ENCODE measurements at regions not wholly inside any gene's neighbourhood (a gene's known extent, or its start where the extent isn't known, plus 50 kb on each side); places are given as distances from the start of the nearest gene placed in this dataset.

- 69 to 77% methylated on average over 2 of the region's 2 CpGs for WGBS, 2 donors
- no peak overlapping the region for H3K4me3 ChIP-seq (replicated peaks in 1 of 3)
These were observed 188.4 kb upstream of the GNPDA2 start for GRCh38 chr4:44914748-44915147.

GRCh38 chr4:44914223-44914622, 187.9 kb upstream of the GNPDA2 start:
- H3K4me3 ChIP-seq (replicated peaks in 1 of 3): no peak overlapping the region
- H3K27ac ChIP-seq: no peak overlapping the region
- 94 to 96% methylated on average over 1 of the region's 1 CpG for WGBS, 2 donors
- no peaks in the 10 kb centered on the region for H3K36me3 ChIP-seq
- no peaks in the 10 kb centered on the region for H3K27me3 ChIP-seq
- no peak for TF ChIP-seq POLR2A (IDR thresholded peaks at IDR 0.05)
- TF ChIP-seq CTCF (IDR thresholded peaks at IDR 0.05): no peak
- no peaks in the 10 kb centered on the region for H3K4me1 ChIP-seq
- H3K9me3 ChIP-seq: no peaks in the 10 kb centered on the region
- intact Hi-C loops (cut with DNase I): no loop called here
- DNase-seq: no peak

More at GRCh38 chr4:44914748-44915147, 188.4 kb upstream of the GNPDA2 start:
- H3K27me3 ChIP-seq: no peaks in the 10 kb centered on the region
- no peak overlapping the region for H3K27ac ChIP-seq
- no peaks in the 10 kb centered on the region for H3K9me3 ChIP-seq
- TF ChIP-seq POLR2A (IDR thresholded peaks at IDR 0.05) (no peak), CTCF (IDR thresholded peaks at IDR 0.05) (no peak)
- DNase-seq: no peak
- no peaks in the 10 kb centered on the region for H3K36me3 ChIP-seq
- no peaks in the 10 kb centered on the region for H3K4me1 ChIP-seq
- intact Hi-C loops (cut with DNase I): no loop called here

- H3K27me3 ChIP-seq: no peaks in the 10 kb centered on the region
- intact Hi-C loops (cut with DNase I): no loop called here
- TF ChIP-seq POLR2A (IDR thresholded peaks at IDR 0.05) (no peak), CTCF (IDR thresholded peaks at IDR 0.05) (no peak)
- no peaks in the 10 kb centered on the region for H3K36me3 ChIP-seq
- WGBS, 2 donors: 76 to 86% methylated on average over 3 of the region's 3 CpGs
- H3K9me3 ChIP-seq: no peaks in the 10 kb centered on the region
- no peaks in the 10 kb centered on the region for H3K4me1 ChIP-seq
- no peak for DNase-seq
- no peak overlapping the region for H3K27ac ChIP-seq
- H3K4me3 ChIP-seq (replicated peaks in 1 of 3): no peak overlapping the region
These were observed 186.6 kb upstream of the GNPDA2 start for GRCh38 chr4:44912980-44913379.

- H3K27me3 ChIP-seq: no peaks in the 10 kb centered on the region
- H3K27ac ChIP-seq: no peak overlapping the region
- no peak overlapping the region for H3K4me3 ChIP-seq (replicated peaks in 1 of 3)
- no peaks in the 10 kb centered on the region for H3K36me3 ChIP-seq
- no peaks in the 10 kb centered on the region for H3K9me3 ChIP-seq
- DNase-seq: no peak
- intact Hi-C loops (cut with DNase I): no loop called here
- TF ChIP-seq CTCF (IDR thresholded peaks at IDR 0.05) (no peak), POLR2A (IDR thresholded peaks at IDR 0.05) (no peak)
- no peaks in the 10 kb centered on the region for H3K4me1 ChIP-seq
- WGBS, 2 donors: 91 to 96% methylated on average over 1 of the region's 1 CpG
These were observed 182.2 kb upstream of the GNPDA2 start for GRCh38 chr4:44908565-44908964.

- H3K9me3 ChIP-seq: no peaks in the 10 kb centered on the region
- DNase-seq: no peak
- no peaks in the 10 kb centered on the region for H3K36me3 ChIP-seq
- H3K27me3 ChIP-seq: no peaks in the 10 kb centered on the region
- TF ChIP-seq POLR2A (IDR thresholded peaks at IDR 0.05) (no peak), CTCF (IDR thresholded peaks at IDR 0.05) (no peak)
- H3K4me3 ChIP-seq (replicated peaks in 1 of 3): no peak overlapping the region
- intact Hi-C loops (cut with DNase I): no loop called here
- no peak overlapping the region for H3K27ac ChIP-seq
- no peaks in the 10 kb centered on the region for H3K4me1 ChIP-seq
These were observed 145.9 kb upstream of the GNPDA2 start for GRCh38 chr4:44872246-44872645.
